Endothelial cell of umbilical vein (primary cell): ENCODE measurements at regions not wholly inside any gene's neighbourhood (a gene's known extent, or its start where the extent isn't known, plus 50 kb on each side); places are given as distances from the start of the nearest gene placed in this dataset.

Experiments used
- BruUV-seq: library from RNA; stranded (reverse); fragments of 400-500 nt; replicated peaks from 2 replicates; lab custom pipeline; 2021; lab: Mats Ljungman, UMichigan
- CTCF ChIA-PET: fragments of 300-600, 350-600 bp; sonication (Branson Sonifier 250); formaldehyde crosslinking; loops from one replicate; lab custom pipeline; 2021; ENCODE audit warnings: antibody characterized with exemption, inconsistent platforms; lab: Charles Lee
- POLR2A ChIA-PET: fragments of 300-600, 350-600 bp; sonication (Branson Sonifier 250); formaldehyde crosslinking; loops from one replicate; lab custom pipeline; 2021; ENCODE audit warnings: antibody characterized with exemption, inconsistent platforms; lab: Charles Lee
- DNase-seq: peaks from one replicate; pipeline ENCODE4 v3.0.0-alpha.2; 2011; ENCODE audit warnings: low read depth, low spot score
- FAIRE-seq: peaks from 2 replicates; lab custom pipeline; 2011; peaks lifted over from hg19 to GRCh38; lab: Jason Lieb, UNC
- H2AFZ ChIP-seq: 2 replicates; pipeline ENCODE4 v1.6.0; 2012; ENCODE audit warnings: low read depth, low read length, control low read depth, inconsistent platforms
- H3K27ac ChIP-seq: 2 replicates; pipeline ENCODE4 v1.5.1; 2011; ENCODE audit warnings: low read depth, mild to moderate bottlenecking, control low read depth, low read length, moderate library complexity; ENCODE audit not compliant: insufficient read depth
- H3K27me3 ChIP-seq, 2 experiments: 2 replicates each; pipeline versions ENCODE4 v1.6.0 to v1.6.1; 2011; ENCODE audit warnings: low read length in 2 of 2, mixed read lengths in 1 of 2; ENCODE audit not compliant: control insufficient read depth in 2 of 2, insufficient read depth in 2 of 2
- H3K36me3 ChIP-seq, 2 experiments: 2 replicates in 1 of 2; 3 replicates in 1 of 2; pipeline ENCODE4 v1.5.1; 2011; ENCODE audit warnings: low read length in 2 of 2, mild to moderate bottlenecking in 1 of 2, moderate library complexity in 1 of 2; ENCODE audit not compliant: control insufficient read depth in 2 of 2, insufficient read depth in 2 of 2; ENCODE audit errors: extremely low read depth in 1 of 2
- H3K4me1 ChIP-seq: 3 replicates; pipeline ENCODE4 v1.5.1; 2011; ENCODE audit warnings: mild to moderate bottlenecking, low read length; ENCODE audit not compliant: control insufficient read depth, insufficient read depth; ENCODE audit errors: extremely low read depth
- H3K4me2 ChIP-seq: 2 replicates; pipeline ENCODE4 v1.6.1; 2011; ENCODE audit warnings: low read length, control low read depth, mixed read lengths; ENCODE audit not compliant: insufficient read depth
- H3K4me3 ChIP-seq, 3 experiments: fragments of 200-600 bp in 1 of 3; sonication (generic), shearing (Covaris generic) in 1 of 3; replicated peaks in 1 of 3; 2 replicates each; pipeline ENCODE4 v1.5.1; 2011 to 2016; ENCODE audit warnings: control low read depth in 3 of 3, low read length in 3 of 3, mild to moderate bottlenecking in 2 of 3, inconsistent platforms in 1 of 3, low read depth in 1 of 3, moderate library complexity in 1 of 3; ENCODE audit not compliant: insufficient read depth in 1 of 3
- H3K79me2 ChIP-seq: 2 replicates; pipeline ENCODE4 v1.6.0; 2012; ENCODE audit warnings: low read length, inconsistent platforms; ENCODE audit not compliant: control insufficient read depth, insufficient read depth
- H3K9ac ChIP-seq: replicated peaks from 2 replicates; pipeline ENCODE3; 2011; ENCODE audit warnings: low read length, control low read depth; ENCODE audit not compliant: insufficient read depth; ENCODE audit errors: extremely low read depth
- H3K9me1 ChIP-seq: replicated peaks from 3 replicates; pipeline ENCODE4 v1.6.0; 2011; ENCODE audit warnings: mild to moderate bottlenecking, low read length; ENCODE audit not compliant: control insufficient read depth, insufficient read depth; ENCODE audit errors: extremely low read depth
- H3K9me3 ChIP-seq: replicated peaks from 2 replicates; pipeline ENCODE4 v1.5.1; 2012; ENCODE audit warnings: low read length, inconsistent platforms; ENCODE audit not compliant: control insufficient read depth, insufficient read depth
- H4K20me1 ChIP-seq: replicated peaks from 2 replicates; pipeline ENCODE3; 2011; ENCODE audit warnings: mild to moderate bottlenecking, low read length; ENCODE audit not compliant: control insufficient read depth, insufficient read depth; ENCODE audit errors: extremely low read depth
- EZH2 ChIP-seq: IDR thresholded peaks from 2 replicates; pipeline ENCODE4 v1.6.1; 2012; ENCODE audit warnings: borderline replicate concordance, low read depth, mild to moderate bottlenecking, moderate library complexity, low read length, inconsistent platforms; ENCODE audit not compliant: severe bottlenecking
- FOS ChIP-seq: IDR thresholded peaks from 2 replicates; pipeline ENCODE4 v1.6.1; 2011; ENCODE audit warnings: mild to moderate bottlenecking, low read length, moderate library complexity, borderline replicate concordance; ENCODE audit not compliant: insufficient read depth
- GATA2 ChIP-seq: IDR thresholded peaks from 2 replicates; pipeline ENCODE4 v1.7.0; 2011; ENCODE audit warnings: low read depth, mild to moderate bottlenecking, moderate library complexity, mixed read lengths, low read length; ENCODE audit not compliant: insufficient read length, insufficient read depth
- JUN ChIP-seq: IDR thresholded peaks from 2 replicates; pipeline ENCODE4 v1.6.1; 2011; ENCODE audit warnings: borderline replicate concordance, low read depth; ENCODE audit not compliant: insufficient read length, insufficient read depth
- MYC ChIP-seq: IDR thresholded peaks from one replicate; pipeline ENCODE4 v1.6.1; 2011; ENCODE audit warnings: mild to moderate bottlenecking, low read depth, low read length
- POLR2A ChIP-seq: IDR thresholded peaks from 2 replicates; pipeline ENCODE4 v1.6.1; 2012; ENCODE audit warnings: low read depth, mild to moderate bottlenecking, control low read depth, low read length
- POLR2AphosphoS5 ChIP-seq: IDR thresholded peaks from 2 replicates; pipeline ENCODE4 v1.6.1; 2012; ENCODE audit warnings: low read depth, mild to moderate bottlenecking, control low read depth, low read length, moderate library complexity; ENCODE audit not compliant: insufficient read depth
- dilution Hi-C: fragments of 300-500 bp; cut with MboI; formaldehyde crosslinking; loops from one replicate; pipeline ENCODE4 v1.15.0; 2019; ENCODE audit warnings: low sequenced_read_pairs; ENCODE audit not compliant: extremely low pct_ligation_motif_present
- intact Hi-C: fragments of 100-400 bp; cut with micrococcal nuclease; formaldehyde crosslinking; loops from one replicate; pipeline ENCODE4 v1.10.0; 2022
- TF ChIP-seq, protein P1 (sequence below), 2 donors: IDR thresholded peaks; 1 replicate in 1 of 2; 2 replicates in 1 of 2; pipeline ENCODE4 v1.5.1; 2011; ENCODE audit warnings: low read length in 2 of 2, mild to moderate bottlenecking in 2 of 2, moderate library complexity in 2 of 2, control low read depth in 1 of 2, inconsistent platforms in 1 of 2, low read depth in 1 of 2; ENCODE audit not compliant: insufficient read depth in 1 of 2; ENCODE audit errors: extremely low read depth in 1 of 2
- TF ChIP-seq, protein P2 (sequence below): IDR thresholded peaks from 2 replicates; pipeline ENCODE4 v1.6.1; 2011; ENCODE audit not compliant: insufficient read depth, insufficient read length

- peak overlapping the region; percentile 36 for H3K27ac ChIP-seq
Observed at GRCh38 chr1:8238141-8239038, 79.5 kb upstream of the SLC45A1 start.

More at GRCh38 chr1:8238141-8239038, 79.5 kb upstream of the SLC45A1 start:
- FAIRE-seq (peak; percentile 90), DNase-seq (peak; percentile 71)
- H2AFZ ChIP-seq: peak overlapping the region; percentile 30
- no peaks in the 10 kb centered on the region for H4K20me1 ChIP-seq
- H3K36me3 ChIP-seq: no peaks in the 10 kb centered on the region
- ChIA-PET CTCF (interaction anchor here (0.6 to 2.8 kb wide), 9 partner anchors 14 to 257 kb away, joined by 3 to 18 read pairs (median 4); no protein-coding TSS in a partner anchor), POLR2A (no interaction called here)
- H3K9me3 ChIP-seq: no peaks in the 10 kb centered on the region
- H3K4me1 ChIP-seq: peaks cover 25% of the 10 kb centered on the region
- H3K27me3 ChIP-seq: no peaks in the 10 kb centered on the region
- H3K9me1 ChIP-seq: no peaks in the 10 kb centered on the region
- peak overlapping the region in 1 of 3 experiments; percentile 1 for H3K4me3 ChIP-seq
- intact Hi-C loops (loop anchor here (1.0 to 5.0 kb wide), 6 partner anchors 22 to 221 kb away; no protein-coding TSS in a partner anchor), dilution Hi-C loops (no loop called here)
- TF ChIP-seq EZH2 (no peak), GATA2 (peak; percentile 38), POLR2AphosphoS5 (peak; percentile 14), FOS (peak; percentile 65), POLR2A (peak; percentile 28), JUN (no peak), MYC (no peak)
- TF ChIP-seq, protein P1, sequence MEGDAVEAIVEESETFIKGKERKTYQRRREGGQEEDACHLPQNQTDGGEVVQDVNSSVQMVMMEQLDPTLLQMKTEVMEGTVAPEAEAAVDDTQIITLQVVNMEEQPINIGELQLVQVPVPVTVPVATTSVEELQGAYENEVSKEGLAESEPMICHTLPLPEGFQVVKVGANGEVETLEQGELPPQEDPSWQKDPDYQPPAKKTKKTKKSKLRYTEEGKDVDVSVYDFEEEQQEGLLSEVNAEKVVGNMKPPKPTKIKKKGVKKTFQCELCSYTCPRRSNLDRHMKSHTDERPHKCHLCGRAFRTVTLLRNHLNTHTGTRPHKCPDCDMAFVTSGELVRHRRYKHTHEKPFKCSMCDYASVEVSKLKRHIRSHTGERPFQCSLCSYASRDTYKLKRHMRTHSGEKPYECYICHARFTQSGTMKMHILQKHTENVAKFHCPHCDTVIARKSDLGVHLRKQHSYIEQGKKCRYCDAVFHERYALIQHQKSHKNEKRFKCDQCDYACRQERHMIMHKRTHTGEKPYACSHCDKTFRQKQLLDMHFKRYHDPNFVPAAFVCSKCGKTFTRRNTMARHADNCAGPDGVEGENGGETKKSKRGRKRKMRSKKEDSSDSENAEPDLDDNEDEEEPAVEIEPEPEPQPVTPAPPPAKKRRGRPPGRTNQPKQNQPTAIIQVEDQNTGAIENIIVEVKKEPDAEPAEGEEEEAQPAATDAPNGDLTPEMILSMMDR (IDR thresholded peaks at IDR 0.05; ENCODE audit: extremely low read depth in 1 of 2, insufficient read depth in 1 of 2, low read depth in 1 of 2, low read length in 2 of 2): no peak
- TF ChIP-seq, protein P2, sequence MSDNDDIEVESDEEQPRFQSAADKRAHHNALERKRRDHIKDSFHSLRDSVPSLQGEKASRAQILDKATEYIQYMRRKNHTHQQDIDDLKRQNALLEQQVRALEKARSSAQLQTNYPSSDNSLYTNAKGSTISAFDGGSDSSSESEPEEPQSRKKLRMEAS: no peak
- H3K9ac ChIP-seq: peak overlapping the region; percentile 10
- H3K79me2 ChIP-seq: no peaks in the 10 kb centered on the region
- peak overlapping the region; percentile 33 for H3K4me2 ChIP-seq
- TSS peak; percentile 100 for BruUV-seq
